GM21367 (cell line): ENCODE measurements at regions not wholly inside any gene's neighbourhood (a gene's known extent, or its start where the extent isn't known, plus 50 kb on each side); places are given as distances from the start of the nearest gene placed in this dataset.

Source experiments
- ATAC-seq: cut with Tn5 transposase; IDR thresholded peaks from one replicate; pipeline ENCODE4 v1.9.1; 2021; ENCODE audit not compliant: unreplicated experiment

DNA sequence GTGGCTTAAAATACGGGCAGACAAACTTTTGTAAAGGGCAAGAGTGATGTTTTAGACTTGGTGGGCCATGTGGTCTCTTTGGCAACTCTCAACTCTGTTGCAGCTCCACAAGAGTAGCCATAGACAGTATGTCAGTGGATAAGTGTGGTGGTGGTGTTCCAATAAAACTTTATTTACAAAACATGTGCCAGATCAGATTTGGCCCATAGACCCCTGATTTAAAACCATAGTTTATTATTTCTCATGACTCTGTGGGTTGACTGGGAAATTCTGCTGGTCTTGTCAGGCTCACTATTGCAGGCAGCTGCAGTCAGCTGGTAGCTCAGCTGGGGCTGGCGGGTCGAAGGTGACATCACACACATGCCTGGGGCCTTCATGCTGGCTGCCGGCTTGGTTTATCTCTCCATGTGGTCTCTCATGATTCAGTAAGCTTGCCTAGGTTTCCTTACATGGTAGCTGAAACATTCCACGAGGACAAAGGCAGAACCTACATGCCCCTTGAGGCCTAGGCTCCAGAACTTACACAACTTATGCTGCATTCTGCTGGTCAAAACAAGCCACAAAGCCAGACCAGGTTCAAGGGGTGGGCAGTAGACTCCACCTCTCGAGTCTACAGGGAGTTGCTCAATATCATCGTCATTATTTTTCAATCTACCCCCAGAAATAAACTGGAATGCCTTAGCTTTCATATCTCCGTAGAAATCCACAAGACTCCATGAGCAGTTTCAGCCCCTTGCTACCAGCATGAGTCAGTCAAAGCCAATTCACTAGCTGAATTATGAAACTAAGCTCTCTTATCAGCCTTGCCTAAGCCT lies 245.7 kb downstream of the WDR11 start:
- ATAC-seq, result no peak

- ATAC-seq, result no peak
Measured at GRCh38 chr10:121098211-121098610, 247.0 kb downstream of the WDR11 start.

GRCh38 chr10:121098751-121099150 lies 247.6 kb downstream of the WDR11 start:
- ATAC-seq, result no peak

- ATAC-seq, result no peak
Measured at GRCh38 chr10:121099181-121099580, 248.0 kb downstream of the WDR11 start.

DNA sequence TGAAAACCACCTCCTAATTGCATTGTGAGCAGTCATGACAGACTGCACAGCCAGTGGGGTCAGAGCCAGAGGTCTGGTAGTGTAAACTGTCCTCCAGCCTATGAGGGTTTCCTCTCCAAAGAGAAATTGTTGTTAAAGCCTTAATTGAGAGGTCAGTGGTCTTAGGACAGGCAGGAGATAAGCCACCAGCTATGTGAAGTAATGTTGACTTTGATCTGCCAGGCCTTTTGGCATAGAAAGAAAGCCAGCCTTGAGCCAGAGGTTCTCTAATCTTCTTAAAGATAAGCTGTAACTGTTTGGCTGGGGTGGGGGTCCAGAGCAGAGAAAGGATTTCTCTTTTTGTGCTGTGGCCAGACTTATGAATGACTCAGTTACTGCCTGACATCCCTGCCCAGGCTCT lies 248.4 kb downstream of the WDR11 start:
- ATAC-seq, result no peak

DNA sequence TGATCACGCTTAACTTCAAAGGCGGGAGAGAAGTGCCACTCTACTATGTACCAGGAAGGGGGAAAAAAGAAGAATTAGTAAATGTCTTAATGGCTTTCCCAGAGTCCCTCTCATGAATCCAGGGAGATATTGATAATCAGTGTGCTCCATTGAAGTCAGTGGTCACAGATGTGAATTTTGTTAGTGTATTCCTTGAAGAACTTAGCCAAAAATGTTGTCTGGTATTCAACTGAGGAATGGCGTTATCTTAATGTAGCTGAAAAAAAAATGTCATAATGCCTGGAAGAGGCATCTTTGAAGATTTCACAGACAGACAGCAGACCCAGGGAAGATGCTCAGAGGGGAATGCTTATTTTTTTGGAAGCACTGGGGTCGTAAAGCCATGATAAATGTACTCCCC lies 250.4 kb downstream of the WDR11 start:
- no peak for ATAC-seq

- no peak for ATAC-seq
Measured at GRCh38 chr10:121102706-121103105, 251.5 kb downstream of the WDR11 start.

DNA sequence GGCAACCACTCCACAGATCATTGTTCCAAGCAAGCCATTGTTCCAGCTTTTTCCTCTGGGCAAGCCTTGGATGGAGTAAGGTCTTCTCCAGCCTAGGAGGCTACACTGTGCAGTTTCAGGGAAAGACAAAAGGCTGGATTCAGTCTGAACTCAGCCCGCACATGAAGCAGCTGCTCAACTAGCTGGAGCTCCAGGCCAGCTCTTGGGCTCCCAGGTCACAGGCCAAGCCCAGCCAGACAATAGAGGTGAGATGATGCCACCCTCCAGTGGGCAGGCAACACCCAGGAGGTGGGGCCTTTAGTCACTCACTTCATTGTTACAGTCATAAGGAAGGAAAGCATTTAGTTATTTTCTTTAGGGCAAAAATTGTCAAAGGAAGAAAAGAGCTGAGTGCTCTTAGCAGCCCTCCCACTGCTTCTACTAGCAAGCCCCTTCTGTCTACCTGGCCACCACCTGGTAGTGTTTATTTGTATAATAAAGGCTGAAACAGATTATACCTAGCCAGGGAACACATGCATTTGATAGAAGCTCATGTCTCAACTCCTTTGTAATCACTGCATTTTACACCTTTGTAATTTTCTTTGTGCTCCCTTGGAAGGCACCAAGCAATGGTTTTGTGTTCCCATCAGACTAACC lies 253.4 kb downstream of the WDR11 start:
- ATAC-seq, result no peak

GRCh38 chr10:121106611-121107010 lies 255.4 kb downstream of the WDR11 start:
- no peak for ATAC-seq

- ATAC-seq, result no peak
Measured at GRCh38 chr10:121108051-121108450, 256.9 kb downstream of the WDR11 start.

DNA sequence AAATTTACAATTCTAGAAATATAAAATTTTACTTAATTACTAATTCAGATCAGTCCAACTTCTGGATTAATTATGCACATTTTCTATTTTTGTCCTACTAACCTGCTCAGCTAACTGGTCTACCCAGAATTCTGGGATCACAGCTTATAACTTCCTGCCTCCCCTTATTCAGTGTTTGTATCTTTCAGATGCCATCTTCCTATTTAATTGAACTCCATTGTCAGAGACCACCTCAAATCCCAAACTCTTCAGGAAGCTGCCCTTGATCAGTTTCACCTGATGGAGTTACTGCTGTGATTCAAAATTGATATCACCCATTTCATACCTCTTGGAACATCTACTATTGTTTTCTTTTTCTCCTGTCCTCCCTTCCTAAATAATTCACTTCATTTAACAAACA lies 259.2 kb downstream of the WDR11 start:
- no peak for ATAC-seq

GRCh38 chr10:121112136-121112535 lies 261.0 kb downstream of the WDR11 start:
- ATAC-seq, result no peak

- no peak for ATAC-seq
Measured at GRCh38 chr10:121112579-121113384, 261.6 kb downstream of the WDR11 start.

DNA sequence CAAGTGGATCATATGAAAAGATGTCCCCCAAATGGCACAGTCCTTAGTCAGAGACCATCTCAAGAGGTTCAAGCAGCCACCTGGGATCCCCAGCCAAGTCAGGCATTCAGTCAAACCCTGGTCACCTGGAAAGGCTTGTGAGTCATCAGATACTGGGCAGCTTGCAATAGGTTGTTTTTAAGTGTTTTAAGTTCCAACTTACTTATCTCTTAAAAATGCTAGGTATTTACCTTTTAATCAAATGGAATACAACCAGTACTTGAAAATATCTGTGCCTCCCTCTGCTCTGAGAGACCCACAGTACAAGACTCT lies 262.2 kb downstream of the WDR11 start:
- no peak for ATAC-seq

GRCh38 chr10:121113911-121114310 lies 262.7 kb downstream of the WDR11 start:
- ATAC-seq, result no peak

DNA sequence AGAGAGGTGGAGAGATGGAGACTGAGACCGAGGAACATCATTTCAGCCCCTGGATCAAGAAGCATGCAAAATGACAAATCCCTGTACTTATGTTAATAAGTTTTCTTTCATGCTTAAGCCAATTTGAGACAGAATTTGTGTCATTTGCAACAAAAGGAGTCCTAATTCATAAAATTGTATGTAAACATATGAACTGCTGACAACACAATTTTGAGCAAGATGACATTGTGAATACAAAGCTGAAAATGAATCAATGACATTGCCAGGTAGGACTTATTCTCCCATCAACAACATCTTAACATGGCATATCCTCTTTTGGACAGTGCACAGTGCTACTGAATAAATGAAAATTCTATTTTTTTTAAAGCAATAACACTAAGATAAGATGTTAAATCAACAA lies 264.0 kb downstream of the WDR11 start:
- ATAC-seq, result no peak

DNA sequence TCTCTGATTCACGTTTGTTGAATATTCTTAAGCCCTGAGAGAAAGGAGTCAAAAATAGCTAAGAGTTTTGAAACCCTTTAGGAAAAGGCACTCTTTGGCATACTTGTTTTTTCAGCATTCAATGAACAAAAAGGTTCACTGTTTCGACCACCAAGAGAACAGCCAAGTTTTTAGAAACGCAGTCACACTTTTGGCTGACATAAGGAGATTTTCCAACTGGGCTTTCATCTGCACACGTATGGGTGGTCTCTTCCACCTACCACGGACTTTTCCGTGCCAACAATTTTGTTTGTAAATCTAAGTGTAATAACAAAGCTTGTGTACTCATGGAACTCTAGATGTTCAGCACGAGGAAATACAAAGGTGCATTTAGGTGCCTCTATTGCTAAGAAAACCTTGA lies 270.3 kb downstream of the WDR11 start:
- no peak for ATAC-seq

GRCh38 chr10:121127151-121127906 lies 276.2 kb downstream of the WDR11 start:
- ATAC-seq, result no peak

DNA sequence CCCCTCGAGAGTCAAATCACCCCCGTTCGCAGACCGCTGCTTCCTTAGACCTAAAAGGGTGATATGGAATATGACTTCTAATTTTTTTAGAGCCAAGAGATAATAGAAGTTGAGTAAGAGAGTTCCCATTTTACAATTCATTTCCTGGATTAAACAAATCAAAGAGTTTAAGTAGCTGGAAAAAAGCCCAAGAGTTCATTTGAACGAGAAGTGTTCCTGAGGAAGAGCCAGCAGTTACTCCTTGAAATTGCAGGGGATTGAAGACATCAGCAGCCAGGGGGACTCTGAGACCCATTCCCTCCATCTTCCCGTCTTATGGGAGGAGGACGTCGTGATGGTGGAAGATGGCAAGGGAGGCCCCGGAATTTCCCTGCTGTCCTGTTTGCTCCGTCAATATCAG lies 277.0 kb downstream of the WDR11 start:
- no peak for ATAC-seq

DNA sequence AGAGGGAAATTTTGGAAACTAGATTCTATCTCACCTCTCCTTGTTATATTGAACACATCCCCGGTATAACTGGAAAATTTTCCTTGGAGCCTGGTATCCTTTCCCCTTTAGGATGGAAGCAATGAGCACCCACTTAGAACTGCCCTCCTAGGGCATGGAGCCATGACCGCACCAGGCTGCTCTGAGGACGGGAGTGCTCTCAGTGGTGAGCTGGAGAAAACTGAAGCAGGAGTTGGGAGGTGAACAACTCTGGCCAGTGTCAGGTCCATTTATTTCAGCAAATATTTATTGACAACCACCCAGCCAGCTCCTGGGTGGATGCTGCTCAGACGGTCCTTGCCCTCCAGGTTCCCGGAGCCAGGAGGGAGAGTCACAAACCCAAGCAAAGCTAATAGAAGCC lies 278.1 kb downstream of the WDR11 start:
- no peak for ATAC-seq

DNA sequence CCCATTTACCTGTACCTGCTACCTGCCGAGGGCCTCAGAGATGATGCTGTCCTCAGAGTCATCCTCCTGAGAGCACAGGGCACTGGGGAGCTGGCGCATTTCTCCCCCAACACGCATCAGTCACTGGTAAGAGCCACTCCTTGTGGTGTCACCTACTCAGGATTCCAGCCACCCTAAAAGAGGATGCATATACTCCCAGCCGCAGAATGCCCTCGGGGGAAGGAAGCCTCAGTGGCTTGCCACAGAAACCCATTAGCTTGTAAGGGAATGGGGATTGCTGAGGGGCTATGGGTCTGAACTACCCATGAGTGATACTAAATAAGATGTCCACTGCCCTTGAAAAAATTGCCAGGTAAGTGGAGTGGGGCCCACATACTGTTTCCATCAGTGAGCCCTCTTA lies 279.2 kb downstream of the WDR11 start:
- no peak for ATAC-seq
